ENCODE measurements at regions not wholly inside any gene's neighbourhood (a gene's known extent, or its start where the extent isn't known, plus 50 kb on each side); places are given as distances from the start of the nearest gene placed in this dataset.

DNA sequence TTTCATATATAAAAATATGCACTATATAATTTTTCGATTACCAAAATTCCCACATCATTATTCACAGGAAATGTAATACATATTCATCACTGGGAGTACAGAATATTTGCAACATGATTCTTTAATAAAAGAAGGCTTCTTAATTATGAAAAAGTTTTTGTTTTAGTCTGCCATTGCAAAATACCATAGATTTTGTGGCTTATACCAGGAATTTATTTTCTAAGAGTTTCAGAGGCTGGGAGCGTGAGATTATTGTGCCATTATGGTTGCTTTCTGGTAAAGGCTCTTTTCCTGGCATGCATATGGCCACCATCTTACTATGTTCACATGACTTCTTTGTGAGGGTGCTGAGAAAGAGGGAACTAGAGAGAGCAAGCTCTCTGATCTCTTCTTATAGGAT lies 306.9 kb upstream of the ADGRB3 start:
- H3K9me3 ChIP-seq (replicated peaks; ENCODE audit: control insufficient read depth, insufficient read depth, low read depth, low read length), result no peaks in the 10 kb centered on the region
- intact Hi-C loops (cut with micrococcal nuclease), result no loop called here
- DNase-seq (ENCODE audit: extremely low read depth in 1 of 4, low spot score in 3 of 4), result no peak
- 52% methylated on average over 2 of the region's 2 CpGs for WGBS (ENCODE audit: insufficient coverage, low coverage, missing lambda C conversion rate)
- H2AFZ ChIP-seq (ENCODE audit: low read depth, low read length), result no peak overlapping the region; the same call in 1 of the 2 replicates
- CTCF ChIA-PET (ENCODE audit: low intra/inter-chr PET ratio), result no interaction called here
- H3K36me3 ChIP-seq (ENCODE audit: control insufficient read depth, insufficient read depth, low read length), result no peaks in the 10 kb centered on the region
- no peak for ATAC-seq
- FAIRE-seq, result no peak
- no peak overlapping the region for H3K4me3 ChIP-seq
- H3K27ac ChIP-seq (ENCODE audit: extremely low read depth, low read depth, low read length), result no peak overlapping the region
- H3K79me2 ChIP-seq (ENCODE audit: control insufficient read depth, insufficient read depth, low read length), result no peaks in the 10 kb centered on the region
- H3K9me1 ChIP-seq (ENCODE audit: control insufficient read depth, insufficient read depth, low read length), result no peaks in the 10 kb centered on the region
- in situ Hi-C loops (cut with MboI), result no loop called here
- H3K9ac ChIP-seq (ENCODE audit: insufficient read depth in 1 of 2, low read depth in 2 of 2, low read length in 2 of 2), result no peak overlapping the region
- BruUV-seq (replicated peaks), result no TSS peak
- H3K27me3 ChIP-seq (ENCODE audit: control insufficient read depth in 2 of 2, insufficient read depth in 2 of 2, low read length in 2 of 2), result no peaks in the 10 kb centered on the region
- POLR2A ChIA-PET, result no interaction called here
- no peaks in the 10 kb centered on the region for H3K4me1 ChIP-seq (replicated peaks in 1 of 2; ENCODE audit: control insufficient read depth in 2 of 2, insufficient read depth in 2 of 2, low read length in 2 of 2)
- H3K4me2 ChIP-seq (ENCODE audit: insufficient read depth, low read length), result no peak overlapping the region
- H4K20me1 ChIP-seq (replicated peaks; ENCODE audit: control insufficient read depth, insufficient read depth, low read length), result no peaks in the 10 kb centered on the region
- TF ChIP-seq CREBBP (IDR thresholded peaks at IDR 0.05; ENCODE audit: low read depth, low read length) (no peak), COPS2 (conservative IDR thresholded peaks at IDR 0.05) (no peak), XRCC3 (IDR thresholded peaks at IDR 0.05) (no peak), MAZ (CRISPR knock-in tag; conservative IDR thresholded peaks at IDR 0.05 in 1 of 2, IDR thresholded peaks at IDR 0.05 in 1 of 2) (no peak), HNRNPK (IDR thresholded peaks at IDR 0.05; ENCODE audit: low read depth, low read length, poor library complexity, severe bottlenecking) (no peak), KHSRP (IDR thresholded peaks at IDR 0.05) (no peak), JUN (IDR thresholded peaks at IDR 0.05; ENCODE audit: borderline replicate concordance, low read depth, low read length) (no peak), JUN (CRISPR knock-in tag; IDR thresholded peaks at IDR 0.05; ENCODE audit: borderline replicate concordance) (no peak), ZNF12 (CRISPR knock-in tag; IDR thresholded peaks at IDR 0.05) (no peak), EZH2 (IDR thresholded peaks at IDR 0.05; ENCODE audit: borderline replicate concordance, low read depth, low read length) (no peak), ZNF778 (CRISPR knock-in tag; IDR thresholded peaks at IDR 0.05) (no peak), KDM1A (IDR thresholded peaks at IDR 0.05) (no peak), POLR3A (IDR thresholded peaks at IDR 0.05; ENCODE audit: borderline replicate concordance, extremely low read depth, insufficient read depth, insufficient read length) (no peak), ZBTB17 (CRISPR knock-in tag; IDR thresholded peaks at IDR 0.05) (no peak), CHCHD3 (CRISPR knock-in tag; IDR thresholded peaks at IDR 0.05) (no peak), RFX1 (IDR thresholded peaks at IDR 0.05) (no peak), ZNF780A (CRISPR knock-in tag; IDR thresholded peaks at IDR 0.05) (no peak)
- TF ChIP-seq, protein P1, sequence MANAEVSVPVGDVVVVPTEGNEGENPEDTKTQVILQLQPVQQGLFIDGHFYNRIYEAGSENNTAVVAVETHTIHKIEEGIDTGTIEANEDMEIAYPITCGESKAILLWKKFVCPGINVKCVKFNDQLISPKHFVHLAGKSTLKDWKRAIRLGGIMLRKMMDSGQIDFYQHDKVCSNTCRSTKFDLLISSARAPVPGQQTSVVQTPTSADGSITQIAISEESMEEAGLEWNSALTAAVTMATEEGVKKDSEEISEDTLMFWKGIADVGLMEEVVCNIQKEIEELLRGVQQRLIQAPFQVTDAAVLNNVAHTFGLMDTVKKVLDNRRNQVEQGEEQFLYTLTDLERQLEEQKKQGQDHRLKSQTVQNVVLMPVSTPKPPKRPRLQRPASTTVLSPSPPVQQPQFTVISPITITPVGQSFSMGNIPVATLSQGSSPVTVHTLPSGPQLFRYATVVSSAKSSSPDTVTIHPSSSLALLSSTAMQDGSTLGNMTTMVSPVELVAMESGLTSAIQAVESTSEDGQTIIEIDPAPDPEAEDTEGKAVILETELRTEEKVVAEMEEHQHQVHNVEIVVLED (CRISPR knock-in tag; IDR thresholded peaks at IDR 0.05), result no peak
- TF ChIP-seq, protein P2, sequence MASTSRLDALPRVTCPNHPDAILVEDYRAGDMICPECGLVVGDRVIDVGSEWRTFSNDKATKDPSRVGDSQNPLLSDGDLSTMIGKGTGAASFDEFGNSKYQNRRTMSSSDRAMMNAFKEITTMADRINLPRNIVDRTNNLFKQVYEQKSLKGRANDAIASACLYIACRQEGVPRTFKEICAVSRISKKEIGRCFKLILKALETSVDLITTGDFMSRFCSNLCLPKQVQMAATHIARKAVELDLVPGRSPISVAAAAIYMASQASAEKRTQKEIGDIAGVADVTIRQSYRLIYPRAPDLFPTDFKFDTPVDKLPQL (IDR thresholded peaks at IDR 0.05; ENCODE audit: extremely low read depth, insufficient read length), result no peak
- TF ChIP-seq, protein P3, sequence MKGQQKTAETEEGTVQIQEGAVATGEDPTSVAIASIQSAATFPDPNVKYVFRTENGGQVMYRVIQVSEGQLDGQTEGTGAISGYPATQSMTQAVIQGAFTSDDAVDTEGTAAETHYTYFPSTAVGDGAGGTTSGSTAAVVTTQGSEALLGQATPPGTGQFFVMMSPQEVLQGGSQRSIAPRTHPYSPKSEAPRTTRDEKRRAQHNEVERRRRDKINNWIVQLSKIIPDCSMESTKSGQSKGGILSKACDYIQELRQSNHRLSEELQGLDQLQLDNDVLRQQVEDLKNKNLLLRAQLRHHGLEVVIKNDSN (CRISPR knock-in tag; IDR thresholded peaks at IDR 0.05), result no peak
- TF ChIP-seq, protein P4, sequence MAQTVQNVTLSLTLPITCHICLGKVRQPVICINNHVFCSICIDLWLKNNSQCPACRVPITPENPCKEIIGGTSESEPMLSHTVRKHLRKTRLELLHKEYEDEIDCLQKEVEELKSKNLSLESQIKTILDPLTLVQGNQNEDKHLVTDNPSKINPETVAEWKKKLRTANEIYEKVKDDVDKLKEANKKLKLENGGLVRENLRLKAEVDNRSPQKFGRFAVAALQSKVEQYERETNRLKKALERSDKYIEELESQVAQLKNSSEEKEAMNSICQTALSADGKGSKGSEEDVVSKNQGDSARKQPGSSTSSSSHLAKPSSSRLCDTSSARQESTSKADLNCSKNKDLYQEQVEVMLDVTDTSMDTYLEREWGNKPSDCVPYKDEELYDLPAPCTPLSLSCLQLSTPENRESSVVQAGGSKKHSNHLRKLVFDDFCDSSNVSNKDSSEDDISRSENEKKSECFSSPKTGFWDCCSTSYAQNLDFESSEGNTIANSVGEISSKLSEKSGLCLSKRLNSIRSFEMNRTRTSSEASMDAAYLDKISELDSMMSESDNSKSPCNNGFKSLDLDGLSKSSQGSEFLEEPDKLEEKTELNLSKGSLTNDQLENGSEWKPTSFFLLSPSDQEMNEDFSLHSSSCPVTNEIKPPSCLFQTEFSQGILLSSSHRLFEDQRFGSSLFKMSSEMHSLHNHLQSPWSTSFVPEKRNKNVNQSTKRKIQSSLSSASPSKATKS (CRISPR knock-in tag; IDR thresholded peaks at IDR 0.05), result no peak

Measured in K562 (cell line).